ENCODE measurements at regions not wholly inside any gene's neighbourhood (a gene's known extent, or its start where the extent isn't known, plus 50 kb on each side); places are given as distances from the start of the nearest gene placed in this dataset.

DNA sequence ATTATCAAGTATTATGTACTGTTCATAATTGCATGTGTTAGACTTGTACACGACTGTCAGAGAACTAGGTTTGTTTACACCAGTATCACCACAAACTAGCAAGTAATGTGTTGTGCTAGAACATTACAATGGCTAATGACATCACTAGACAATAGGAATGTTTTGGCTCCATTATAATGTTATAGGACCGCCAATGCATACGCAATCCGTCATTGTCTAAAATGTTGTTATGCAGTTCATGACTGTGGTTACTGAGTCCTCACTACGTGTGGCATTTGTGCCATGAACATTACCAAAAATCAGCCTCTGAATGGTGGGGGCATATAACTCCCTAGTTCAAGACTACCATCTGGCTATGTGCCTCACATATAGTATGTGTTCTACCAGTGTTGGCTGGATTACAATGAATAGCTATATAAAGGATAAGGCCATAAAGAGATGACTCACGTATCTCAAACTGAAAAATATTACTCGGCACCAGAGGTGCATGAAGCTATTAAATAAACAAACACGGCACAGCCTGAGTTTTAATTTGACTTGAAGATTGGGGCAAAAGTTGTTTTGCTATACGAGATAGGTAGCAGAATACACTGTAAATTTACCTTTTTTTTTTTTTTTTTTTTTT is 89.1 kb upstream of the COL24A1 start:
- no peak for TF ChIP-seq POLR2A (IDR thresholded peaks at IDR 0.05)
- TF ChIP-seq, protein P1, sequence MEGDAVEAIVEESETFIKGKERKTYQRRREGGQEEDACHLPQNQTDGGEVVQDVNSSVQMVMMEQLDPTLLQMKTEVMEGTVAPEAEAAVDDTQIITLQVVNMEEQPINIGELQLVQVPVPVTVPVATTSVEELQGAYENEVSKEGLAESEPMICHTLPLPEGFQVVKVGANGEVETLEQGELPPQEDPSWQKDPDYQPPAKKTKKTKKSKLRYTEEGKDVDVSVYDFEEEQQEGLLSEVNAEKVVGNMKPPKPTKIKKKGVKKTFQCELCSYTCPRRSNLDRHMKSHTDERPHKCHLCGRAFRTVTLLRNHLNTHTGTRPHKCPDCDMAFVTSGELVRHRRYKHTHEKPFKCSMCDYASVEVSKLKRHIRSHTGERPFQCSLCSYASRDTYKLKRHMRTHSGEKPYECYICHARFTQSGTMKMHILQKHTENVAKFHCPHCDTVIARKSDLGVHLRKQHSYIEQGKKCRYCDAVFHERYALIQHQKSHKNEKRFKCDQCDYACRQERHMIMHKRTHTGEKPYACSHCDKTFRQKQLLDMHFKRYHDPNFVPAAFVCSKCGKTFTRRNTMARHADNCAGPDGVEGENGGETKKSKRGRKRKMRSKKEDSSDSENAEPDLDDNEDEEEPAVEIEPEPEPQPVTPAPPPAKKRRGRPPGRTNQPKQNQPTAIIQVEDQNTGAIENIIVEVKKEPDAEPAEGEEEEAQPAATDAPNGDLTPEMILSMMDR (IDR thresholded peaks at IDR 0.05 in 4 of 5, conservative IDR thresholded peaks at IDR 0.05 in 1 of 5) = no peak

Measured in gastrocnemius medialis (tissue), 4 donors.